ENCODE measurements at regions not wholly inside any gene's neighbourhood (a gene's known extent, or its start where the extent isn't known, plus 50 kb on each side); places are given as distances from the start of the nearest gene placed in this dataset.
"Not testable (repeated sequence)": the region's sequence is repeated elsewhere in the genome, so short reads cannot be mapped to it uniquely, and the experiment has no call there.

DNA sequence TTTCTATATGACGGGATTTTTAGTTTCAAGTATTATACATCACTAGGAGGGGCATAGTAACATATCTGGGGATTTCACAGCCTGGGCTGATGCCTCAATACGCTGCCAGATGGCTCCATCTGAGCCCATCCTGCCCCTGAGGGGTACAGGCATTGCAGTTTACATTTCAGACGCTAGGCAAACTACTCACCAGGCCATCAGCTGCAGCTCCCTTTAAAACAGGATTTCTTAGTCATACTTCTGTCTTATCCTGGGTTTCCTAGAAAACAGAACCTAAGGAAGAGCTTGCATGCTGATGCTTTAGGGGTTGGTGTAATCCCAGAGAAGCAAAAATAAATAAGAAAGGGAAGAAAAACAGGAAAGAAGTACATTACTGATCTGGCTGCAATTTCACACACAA, 372.8 kb upstream of the PIK3R1 start:
- peaks cover 15% of the 10 kb centered on the region for H3K27me3 Mint-ChIP-seq
- ATAC-seq (ENCODE audit: low read depth) = no peak
- H3K36me3 Mint-ChIP-seq = no peaks in the 10 kb centered on the region
- no peaks in the 10 kb centered on the region for H3K9me3 Mint-ChIP-seq
- no peak overlapping the region for H3K4me3 Mint-ChIP-seq
- no peaks in the 10 kb centered on the region for H3K4me1 Mint-ChIP-seq
- no peak for DNase-seq (ENCODE audit: low spot score in 2 of 2)
- no peak overlapping the region for H3K27ac Mint-ChIP-seq

DNA sequence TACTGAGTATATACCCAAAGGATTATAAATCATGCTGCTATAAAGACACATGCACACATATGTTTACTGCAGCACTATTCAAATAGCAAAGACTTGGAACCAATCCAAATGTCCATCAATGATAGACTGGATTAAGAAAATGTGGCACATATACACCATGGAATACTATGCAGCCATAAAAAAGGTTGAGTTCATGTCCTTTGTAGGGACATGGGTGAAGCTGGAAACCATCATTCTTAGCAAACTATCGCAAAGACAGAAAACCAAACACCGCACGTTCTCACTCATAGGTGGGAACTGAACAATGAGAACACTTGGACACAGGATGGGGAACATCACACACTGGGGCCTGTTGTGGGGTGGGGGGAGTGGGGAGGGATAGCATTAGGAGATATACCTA, 378.3 kb upstream of the PIK3R1 start:
- not testable (repeated sequence) for H3K36me3 Mint-ChIP-seq; H3K4me3 Mint-ChIP-seq; H3K9me3 Mint-ChIP-seq; H3K27ac Mint-ChIP-seq; ATAC-seq (ENCODE audit: low read depth); DNase-seq (ENCODE audit: low spot score in 2 of 2); H3K4me1 Mint-ChIP-seq
- peaks cover 14% of the 10 kb centered on the region for H3K27me3 Mint-ChIP-seq

DNA sequence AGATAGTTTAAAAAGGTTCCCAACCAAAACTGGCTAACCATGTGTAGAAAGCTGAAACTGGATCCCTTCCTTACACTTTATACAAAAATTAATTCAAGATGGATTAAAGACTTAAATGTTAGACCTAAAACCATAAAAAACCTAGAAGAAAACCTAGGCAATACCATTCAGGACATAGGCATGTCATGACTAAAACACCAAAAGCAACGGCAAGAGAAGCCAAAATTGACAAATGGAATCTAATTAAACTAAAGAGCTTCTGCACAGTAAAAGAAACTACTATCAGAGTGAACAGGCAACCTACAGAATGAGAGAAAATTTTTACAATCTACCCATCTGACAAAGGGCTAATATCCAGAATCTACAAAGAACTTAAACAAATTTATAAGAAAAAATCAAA, 379.1 kb upstream of the PIK3R1 start:
- H3K27ac Mint-ChIP-seq; ATAC-seq (ENCODE audit: low read depth): not testable (repeated sequence)

DNA sequence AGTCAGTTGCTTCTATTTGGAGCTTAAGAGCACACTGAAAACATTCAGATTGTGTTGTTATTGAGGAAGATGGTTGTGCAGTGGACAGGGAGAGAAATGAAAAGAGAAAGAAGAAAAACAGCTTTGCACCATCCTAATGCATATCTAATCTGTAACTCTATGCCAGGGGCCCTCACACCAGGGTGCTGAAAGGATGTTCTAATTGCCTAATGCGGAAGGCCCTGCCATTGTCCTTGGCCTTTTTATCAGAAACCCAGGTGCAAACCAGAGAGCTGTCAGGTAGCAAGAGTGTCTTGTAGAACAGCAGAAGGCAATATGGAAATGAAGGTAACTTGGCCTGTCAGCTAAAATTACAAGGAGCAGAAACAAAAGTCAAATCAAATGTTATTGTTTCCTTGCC, 384.5 kb upstream of the PIK3R1 start:
- H3K27me3 Mint-ChIP-seq = peaks cover 12% of the 10 kb centered on the region
- no peaks in the 10 kb centered on the region for H3K36me3 Mint-ChIP-seq
- DNase-seq (ENCODE audit: low spot score in 2 of 2) = no peak
- no peaks in the 10 kb centered on the region for H3K4me1 Mint-ChIP-seq
- no peak for ATAC-seq (ENCODE audit: low read depth)
- H3K4me3 Mint-ChIP-seq = no peak overlapping the region
- no peak overlapping the region for H3K27ac Mint-ChIP-seq
- H3K9me3 Mint-ChIP-seq = peaks cover 3% of the 10 kb centered on the region

More for the DNA sequence above, 379.1 kb upstream of the PIK3R1 start:
- H3K4me3 Mint-ChIP-seq; H3K4me1 Mint-ChIP-seq; H3K36me3 Mint-ChIP-seq; H3K9me3 Mint-ChIP-seq; DNase-seq (ENCODE audit: low spot score in 2 of 2): not testable (repeated sequence)
- H3K27me3 Mint-ChIP-seq = peaks cover 13% of the 10 kb centered on the region

- no peak for DNase-seq (ENCODE audit: low spot score in 2 of 2)
- Mint-ChIP-seq H3K27me3 (peaks cover 7% of the 10 kb centered on the region), H3K4me1 (no peaks in the 10 kb centered on the region), H3K4me3 (no peak overlapping the region), H3K27ac (no peak overlapping the region), H3K9me3 (no peaks in the 10 kb centered on the region), H3K36me3 (no peaks in the 10 kb centered on the region)
- ATAC-seq (ENCODE audit: low read depth) = no peak
These were observed 388.0 kb upstream of the PIK3R1 start for GRCh38 chr5:67827541-67827940.

- DNase-seq (ENCODE audit: low spot score in 2 of 2) = no peak
- no peak for ATAC-seq (ENCODE audit: low read depth)
- H3K9me3 Mint-ChIP-seq = no peaks in the 10 kb centered on the region
- no peak overlapping the region for H3K27ac Mint-ChIP-seq
- peaks cover 5% of the 10 kb centered on the region for H3K27me3 Mint-ChIP-seq
- no peak overlapping the region for H3K4me3 Mint-ChIP-seq
- H3K4me1 Mint-ChIP-seq = no peaks in the 10 kb centered on the region
- no peaks in the 10 kb centered on the region for H3K36me3 Mint-ChIP-seq
These were observed 390.7 kb upstream of the PIK3R1 start for GRCh38 chr5:67824852-67825251.

DNA sequence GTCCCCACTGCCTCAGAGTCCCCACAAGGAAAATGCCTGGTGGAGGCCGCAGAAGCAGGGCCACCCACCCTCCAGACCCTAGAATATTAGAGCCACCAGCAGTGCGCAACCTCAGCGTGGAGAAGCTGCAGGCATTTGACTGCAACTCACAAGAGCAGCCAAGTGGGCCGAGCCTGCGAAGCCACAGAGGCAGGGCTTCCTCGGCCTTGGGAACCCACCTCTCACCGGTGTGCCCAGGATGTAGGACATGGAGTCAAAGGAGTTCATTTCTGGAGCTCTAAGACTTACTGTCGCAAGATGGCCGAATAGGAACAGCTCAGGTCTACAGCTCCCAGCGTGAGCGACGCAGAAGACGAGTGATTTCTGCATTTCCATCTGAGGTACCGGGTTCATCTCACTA, 397.9 kb upstream of the PIK3R1 start:
- ATAC-seq (ENCODE audit: low read depth) (no peak), DNase-seq (ENCODE audit: low spot score in 2 of 2) (no peak)
- Mint-ChIP-seq H3K9me3 (no peaks in the 10 kb centered on the region), H3K4me1 (no peaks in the 10 kb centered on the region), H3K27ac (no peak overlapping the region), H3K4me3 (peak overlapping the region; percentile 17), H3K27me3 (peaks cover 8% of the 10 kb centered on the region), H3K36me3 (peaks cover 2% of the 10 kb centered on the region)

DNA sequence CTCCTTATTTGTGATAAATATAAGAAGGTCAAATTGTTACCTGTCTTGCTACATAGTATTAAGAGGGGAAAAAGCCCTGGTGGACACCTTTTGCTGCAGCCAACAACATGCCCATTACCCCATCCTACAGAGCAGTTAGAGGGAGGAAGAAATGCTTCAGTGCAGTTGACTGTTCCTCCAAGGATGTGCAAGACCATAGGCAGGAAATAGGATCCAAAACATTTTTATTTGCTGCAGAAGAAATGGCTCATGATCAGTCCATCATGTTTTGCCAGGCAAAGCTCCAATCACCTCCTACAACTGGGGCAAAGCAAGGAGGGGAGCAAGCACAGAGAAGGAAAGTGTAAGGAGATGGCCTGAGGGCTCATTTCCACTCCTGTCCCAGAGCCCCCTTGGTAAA, 399.1 kb upstream of the PIK3R1 start:
- Mint-ChIP-seq H3K9me3 (no peaks in the 10 kb centered on the region), H3K27ac (no peak overlapping the region), H3K4me1 (no peaks in the 10 kb centered on the region), H3K4me3 (no peak overlapping the region), H3K36me3 (peaks cover 2% of the 10 kb centered on the region), H3K27me3 (peaks cover 13% of the 10 kb centered on the region)
- ATAC-seq (ENCODE audit: low read depth) = no peak
- no peak for DNase-seq (ENCODE audit: low spot score in 2 of 2)

DNA sequence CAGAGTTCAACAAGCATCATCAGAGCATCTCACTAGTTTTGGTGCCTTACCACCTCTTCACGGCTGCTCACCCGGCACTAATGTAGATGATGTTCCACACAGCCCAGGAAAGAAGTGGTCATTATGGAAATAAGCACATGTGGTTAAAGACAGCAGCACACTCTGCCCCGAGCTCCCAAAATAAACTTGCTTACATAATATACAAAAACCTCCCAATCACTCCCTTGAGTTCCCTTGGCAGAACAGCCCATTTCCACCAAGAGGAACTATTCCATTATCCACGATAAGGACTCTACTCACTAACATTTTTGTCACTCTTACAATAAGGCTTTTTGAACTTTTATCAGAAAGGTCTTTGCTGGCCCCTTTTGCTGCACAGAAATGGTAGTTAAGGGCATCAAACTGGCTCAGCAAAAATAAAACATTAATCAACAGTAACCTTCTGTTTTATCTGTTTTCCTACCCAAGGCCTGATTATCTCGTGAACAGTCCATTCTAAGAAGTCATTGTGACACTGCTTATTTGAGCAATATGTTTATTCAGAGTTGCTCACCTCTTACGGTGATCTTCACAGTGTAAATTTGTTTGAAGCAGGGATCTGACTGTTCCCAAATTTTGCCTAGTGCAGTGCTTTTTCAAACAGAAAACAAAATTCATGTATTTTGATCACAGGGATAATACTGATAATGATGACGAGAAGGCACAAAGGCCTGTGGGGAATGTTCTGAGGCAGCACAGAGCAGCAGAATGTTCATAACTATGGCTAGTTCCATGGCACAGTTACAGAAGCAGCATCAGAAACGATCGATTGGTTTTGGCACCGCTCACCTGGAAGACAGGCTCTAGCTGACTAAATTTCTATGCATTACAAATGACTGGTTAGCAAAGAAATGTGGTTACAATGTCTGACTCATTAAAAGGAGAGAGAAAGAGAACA, 399.8 kb upstream of the PIK3R1 start:
- ATAC-seq (ENCODE audit: low read depth) (no peak), DNase-seq (ENCODE audit: low spot score in 2 of 2) (no peak)
- Mint-ChIP-seq H3K4me3 (no peak overlapping the region), H3K27ac (no peak overlapping the region), H3K9me3 (no peaks in the 10 kb centered on the region), H3K36me3 (peaks cover 2% of the 10 kb centered on the region), H3K4me1 (no peaks in the 10 kb centered on the region), H3K27me3 (peaks cover 13% of the 10 kb centered on the region)

DNA sequence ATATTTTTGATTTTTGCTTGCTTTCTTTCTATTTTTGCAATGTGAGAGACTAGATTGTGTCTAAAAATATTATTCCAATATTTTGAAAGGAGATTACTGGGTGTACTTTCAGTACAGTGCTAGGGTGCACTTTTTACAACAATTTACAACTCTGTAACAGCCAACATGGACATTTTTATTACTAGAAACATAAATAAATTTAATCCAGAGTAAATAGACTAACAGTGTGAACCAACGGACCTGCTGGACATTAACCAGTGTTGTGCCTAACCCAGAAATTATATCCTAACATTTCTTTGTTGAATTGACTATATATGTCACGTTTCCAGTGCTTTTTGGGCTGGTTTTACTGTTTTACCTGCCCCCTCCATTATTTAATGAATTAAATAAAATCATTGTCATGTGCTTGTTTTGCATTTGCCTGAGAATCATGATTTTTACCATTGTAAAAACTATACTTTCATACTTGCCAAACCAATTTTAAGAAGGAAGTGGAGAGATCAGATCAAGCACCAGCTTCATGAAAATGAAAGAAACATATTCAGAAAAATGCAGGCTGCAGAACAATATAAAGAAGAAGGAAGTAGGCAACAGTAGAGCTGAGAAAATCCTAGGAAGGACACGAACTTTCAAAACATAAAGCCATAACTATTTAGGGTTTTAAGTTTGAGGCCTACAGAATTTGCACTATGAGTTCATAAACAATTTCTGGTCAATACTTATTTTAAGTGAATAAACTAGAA, 400.8 kb upstream of the PIK3R1 start:
- H3K4me1 Mint-ChIP-seq = no peaks in the 10 kb centered on the region
- H3K36me3 Mint-ChIP-seq = peaks cover 2% of the 10 kb centered on the region
- H3K9me3 Mint-ChIP-seq = no peaks in the 10 kb centered on the region
- ATAC-seq (ENCODE audit: low read depth) (no peak), DNase-seq (ENCODE audit: low spot score in 2 of 2) (no peak)
- peaks cover 15% of the 10 kb centered on the region for H3K27me3 Mint-ChIP-seq
- H3K27ac Mint-ChIP-seq = no peak overlapping the region
- H3K4me3 Mint-ChIP-seq = no peak overlapping the region

- no peak for DNase-seq (ENCODE audit: low spot score in 2 of 2)
- no peak overlapping the region for H3K27ac Mint-ChIP-seq
- no peaks in the 10 kb centered on the region for H3K9me3 Mint-ChIP-seq
- no peak for ATAC-seq (ENCODE audit: low read depth)
- peaks cover 15% of the 10 kb centered on the region for H3K27me3 Mint-ChIP-seq
- H3K4me1 Mint-ChIP-seq = no peaks in the 10 kb centered on the region
- no peak overlapping the region for H3K4me3 Mint-ChIP-seq
- peaks cover 1% of the 10 kb centered on the region for H3K36me3 Mint-ChIP-seq
These were observed 401.5 kb upstream of the PIK3R1 start for GRCh38 chr5:67813877-67814539.

GRCh38 chr5:67809589-67809988, 406.0 kb upstream of the PIK3R1 start:
- Mint-ChIP-seq H3K9me3 (no peaks in the 10 kb centered on the region), H3K36me3 (no peaks in the 10 kb centered on the region), H3K4me3 (no peak overlapping the region), H3K27me3 (peaks cover 15% of the 10 kb centered on the region), H3K27ac (no peak overlapping the region), H3K4me1 (peaks cover 3% of the 10 kb centered on the region)
- ATAC-seq (ENCODE audit: low read depth) (no peak), DNase-seq (ENCODE audit: low spot score in 2 of 2) (no peak)

- H3K4me1 Mint-ChIP-seq = peaks cover 3% of the 10 kb centered on the region
- no peaks in the 10 kb centered on the region for H3K36me3 Mint-ChIP-seq
- no peak for ATAC-seq (ENCODE audit: low read depth)
- H3K27me3 Mint-ChIP-seq = peaks cover 7% of the 10 kb centered on the region
- no peaks in the 10 kb centered on the region for H3K9me3 Mint-ChIP-seq
- no peak overlapping the region for H3K27ac Mint-ChIP-seq
- no peak overlapping the region for H3K4me3 Mint-ChIP-seq
- no peak for DNase-seq (ENCODE audit: low spot score in 2 of 2)
These were observed 407.2 kb upstream of the PIK3R1 start for GRCh38 chr5:67808340-67808739.

- no peak for ATAC-seq (ENCODE audit: low read depth)
- no peaks in the 10 kb centered on the region for H3K36me3 Mint-ChIP-seq
- peaks cover 5% of the 10 kb centered on the region for H3K27me3 Mint-ChIP-seq
- peaks cover 3% of the 10 kb centered on the region for H3K4me1 Mint-ChIP-seq
- DNase-seq (ENCODE audit: low spot score in 2 of 2) = no peak
- no peak overlapping the region for H3K4me3 Mint-ChIP-seq
- no peak overlapping the region for H3K27ac Mint-ChIP-seq
- H3K9me3 Mint-ChIP-seq = no peaks in the 10 kb centered on the region
These were observed 408.1 kb upstream of the PIK3R1 start for GRCh38 chr5:67807439-67807888.
